Ascending aorta (tissue), 2 donors: ENCODE measurements at regions not wholly inside any gene's neighbourhood (a gene's known extent, or its start where the extent isn't known, plus 50 kb on each side); places are given as distances from the start of the nearest gene placed in this dataset.

Source experiments
- DNase-seq, 2 donors: peaks; one replicate each; pipeline ENCODE4 v3.0.0-alpha.2; 2019; ENCODE audit warnings: low spot score in 2 of 2
- H3K27ac ChIP-seq, 2 donors: fragments of 200-600 bp; sonication (generic); one replicate each; pipeline ENCODE4 v1.5.1; 2016 to 2017; ENCODE audit warnings: mild to moderate bottlenecking in 1 of 2
- H3K27me3 ChIP-seq: fragments of 200-600 bp; sonication (generic); one replicate; pipeline ENCODE4 v1.5.1; 2017
- H3K36me3 ChIP-seq, 2 donors: fragments of 200-600 bp; sonication (generic); one replicate each; pipeline ENCODE4 v1.5.1; 2016
- H3K4me1 ChIP-seq, 2 donors: fragments of 200-600 bp; sonication (generic); one replicate each; pipeline ENCODE4 v1.5.1; 2016 to 2017; ENCODE audit warnings: mild to moderate bottlenecking in 1 of 2
- H3K4me3 ChIP-seq, 2 donors: fragments of 200-600 bp; sonication (generic); one replicate each; pipeline ENCODE4 v1.5.1; 2016 to 2017; ENCODE audit warnings: mild to moderate bottlenecking in 1 of 2
- H3K9me3 ChIP-seq, 2 donors: fragments of 200-600 bp; sonication (generic); one replicate each; pipeline ENCODE4 v1.5.1; 2016
- CTCF ChIP-seq, 3 experiments: fragments of 200-600 bp in 2 of 3; fragments of 450-650 bp in 1 of 3; sonication (generic) in 2 of 3; IDR thresholded peaks; one replicate each; pipeline ENCODE4 v1.5.1; 2016 to 2019; ENCODE audit warnings: antibody characterized with exemption in 3 of 3, mild to moderate bottlenecking in 1 of 3, moderate library complexity in 1 of 3
- intact Hi-C: fragments of 100-400 bp; cut with DNase I; formaldehyde crosslinking; loops from one replicate; pipeline ENCODE4 v1.15.1; 2023

GRCh38 chr11:131109257-131109656 is 193.0 kb upstream of the SNX19 start:
- Histone ChIP-seq H3K36me3 (no peaks in the 10 kb centered on the region), H3K9me3 (no peaks in the 10 kb centered on the region), H3K4me1 (no peaks in the 10 kb centered on the region), H3K27me3 (no peaks in the 10 kb centered on the region), H3K4me3 (no peak overlapping the region), H3K27ac (no peak overlapping the region)
- DNase-seq: no peak
- no peak for TF ChIP-seq CTCF (IDR thresholded peaks at IDR 0.05)
- intact Hi-C loops: no loop called here

GRCh38 chr11:131109790-131110189 is 193.5 kb upstream of the SNX19 start:
- intact Hi-C loops: no loop called here
- no peak overlapping the region for H3K27ac ChIP-seq
- H3K27me3 ChIP-seq: no peaks in the 10 kb centered on the region

GRCh38 chr11:131111775-131112174 is 195.5 kb upstream of the SNX19 start:
- TF ChIP-seq CTCF (IDR thresholded peaks at IDR 0.05): no peak
- H3K27me3 ChIP-seq: no peaks in the 10 kb centered on the region
- no peaks in the 10 kb centered on the region for H3K9me3 ChIP-seq
- no peak for DNase-seq
- no peaks in the 10 kb centered on the region for H3K4me1 ChIP-seq
- no peak overlapping the region for H3K27ac ChIP-seq
- no peak overlapping the region for H3K4me3 ChIP-seq
- no peaks in the 10 kb centered on the region for H3K36me3 ChIP-seq
- intact Hi-C loops: no loop called here

More at GRCh38 chr11:131109790-131110189, 193.5 kb upstream of the SNX19 start:
- Histone ChIP-seq H3K4me1 (no peaks in the 10 kb centered on the region), H3K36me3 (no peaks in the 10 kb centered on the region), H3K9me3 (no peaks in the 10 kb centered on the region), H3K4me3 (no peak overlapping the region)
- no peak for DNase-seq
- no peak for TF ChIP-seq CTCF (IDR thresholded peaks at IDR 0.05)

- DNase-seq: no peak
- H3K27me3 ChIP-seq: no peaks in the 10 kb centered on the region
- no peaks in the 10 kb centered on the region for H3K36me3 ChIP-seq
- no peak overlapping the region for H3K27ac ChIP-seq
- H3K4me3 ChIP-seq: no peak overlapping the region
- TF ChIP-seq CTCF (IDR thresholded peaks at IDR 0.05): no peak
- intact Hi-C loops: no loop called here
- H3K9me3 ChIP-seq: no peaks in the 10 kb centered on the region
- no peaks in the 10 kb centered on the region for H3K4me1 ChIP-seq
These were observed 202.0 kb upstream of the SNX19 start for GRCh38 chr11:131118247-131118646.

- H3K27me3 ChIP-seq: no peaks in the 10 kb centered on the region
- TF ChIP-seq CTCF (IDR thresholded peaks at IDR 0.05): no peak
- intact Hi-C loops: no loop called here
These were observed 205.4 kb upstream of the SNX19 start for GRCh38 chr11:131121426-131122333.

More at GRCh38 chr11:131121426-131122333, 205.4 kb upstream of the SNX19 start:
- Histone ChIP-seq H3K9me3 (no peaks in the 10 kb centered on the region), H3K4me1 (no peaks in the 10 kb centered on the region), H3K4me3 (no peak overlapping the region), H3K36me3 (no peaks in the 10 kb centered on the region), H3K27ac (no peak overlapping the region)
- no peak for DNase-seq
